Epithelial cell of proximal tubule (primary cell): ENCODE measurements at regions not wholly inside any gene's neighbourhood (a gene's known extent, or its start where the extent isn't known, plus 50 kb on each side); places are given as distances from the start of the nearest gene placed in this dataset.
"Not testable (repeated sequence)": the region's sequence is repeated elsewhere in the genome, so short reads cannot be mapped to it uniquely, and the experiment has no call there.

ENCODE experiments used
- DNase-seq: peaks from one replicate; pipeline ENCODE4 v3.0.0-alpha.2; 2011; ENCODE audit warnings: low read depth
- H3K4me3 ChIP-seq: 2 replicates; pipeline ENCODE4 v1.5.1; 2011; ENCODE audit warnings: low read depth, mild to moderate bottlenecking, low read length
- CTCF ChIP-seq: conservative IDR thresholded peaks from 2 replicates; pipeline ENCODE4 v1.5.1; 2012; ENCODE audit warnings: low read depth, mild to moderate bottlenecking, low read length

GRCh38 chr19:28134311-28134710 lies 1078.6 kb downstream of the UQCRFS1 start:
- no peak for TF ChIP-seq CTCF
- no peak for DNase-seq
- no peak overlapping the region for H3K4me3 ChIP-seq

- not testable (repeated sequence) for H3K4me3 ChIP-seq, DNase-seq
Measured at GRCh38 chr19:28130881-28131280, 1082.1 kb downstream of the UQCRFS1 start.

- DNase-seq, result peak; percentile 26
- no peak overlapping the region for H3K4me3 ChIP-seq
- no peak for TF ChIP-seq CTCF
Measured at GRCh38 chr19:28130066-28130511, 1082.9 kb downstream of the UQCRFS1 start.

- H3K4me3 ChIP-seq, result no peak overlapping the region
- DNase-seq, result no peak
- no peak for TF ChIP-seq CTCF
Measured at GRCh38 chr19:28128341-28128740, 1084.6 kb downstream of the UQCRFS1 start.

GRCh38 chr19:28126135-28126898 lies 1086.6 kb downstream of the UQCRFS1 start:
- no peak overlapping the region for H3K4me3 ChIP-seq
- DNase-seq, result no peak
- no peak for TF ChIP-seq CTCF

- DNase-seq, result no peak
- H3K4me3 ChIP-seq, result no peak overlapping the region
- no peak for TF ChIP-seq CTCF
Measured at GRCh38 chr19:28122734-28123133, 1090.2 kb downstream of the UQCRFS1 start.

- no peak overlapping the region for H3K4me3 ChIP-seq
- no peak for DNase-seq
- no peak for TF ChIP-seq CTCF
Measured at GRCh38 chr19:28118235-28118634, 1094.7 kb downstream of the UQCRFS1 start.
